Mononuclear cell (primary cell): ENCODE measurements at regions not wholly inside any gene's neighbourhood (a gene's known extent, or its start where the extent isn't known, plus 50 kb on each side); places are given as distances from the start of the nearest gene placed in this dataset.

ENCODE experiments used
- H3K27me3 ChIP-seq: 2 replicates; pipeline ENCODE4 v1.6.0; 2011; ENCODE audit warnings: low read length, control low read depth; ENCODE audit not compliant: insufficient read depth
- H3K4me1 ChIP-seq: 2 replicates; pipeline ENCODE4 v1.5.1; 2011; ENCODE audit warnings: mild to moderate bottlenecking, low read length, control low read depth; ENCODE audit not compliant: insufficient read depth
- H3K4me3 ChIP-seq: 2 replicates; pipeline ENCODE4 v1.5.1; 2011; ENCODE audit warnings: mild to moderate bottlenecking, low read length, moderate library complexity
- H3K9me3 ChIP-seq: 2 replicates; pipeline ENCODE4 v1.5.1; 2011; ENCODE audit warnings: low read depth, mild to moderate bottlenecking, control low read depth, low read length

GRCh38 chr3:182220471-182220870 lies 508.7 kb downstream of the SOX2 start:
- no peaks in the 10 kb centered on the region for H3K4me1 ChIP-seq
- H3K27me3 ChIP-seq, result no peaks in the 10 kb centered on the region
- H3K4me3 ChIP-seq, result no peak overlapping the region
- H3K9me3 ChIP-seq, result no peaks in the 10 kb centered on the region

DNA sequence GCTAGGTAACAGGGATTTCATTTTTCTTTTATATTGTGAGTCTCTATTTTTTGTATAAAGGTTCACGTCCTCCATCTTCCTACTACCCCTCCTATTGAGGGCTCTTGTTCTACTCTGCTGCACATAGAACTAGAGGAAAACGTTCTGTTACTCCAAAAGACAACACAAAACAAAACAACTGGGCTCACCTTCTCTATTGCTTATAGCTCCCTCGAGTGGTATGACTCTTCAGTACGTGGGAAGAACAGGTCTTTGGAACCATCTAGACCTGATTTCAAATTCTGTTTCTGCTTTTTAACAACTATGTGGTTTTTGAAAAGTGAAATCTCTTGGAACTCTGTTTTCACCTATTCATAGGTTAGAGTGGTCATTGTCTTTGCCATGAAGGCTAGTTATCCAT lies 515.3 kb downstream of the SOX2 start:
- no peaks in the 10 kb centered on the region for H3K4me1 ChIP-seq
- H3K27me3 ChIP-seq, result no peaks in the 10 kb centered on the region
- no peak overlapping the region for H3K4me3 ChIP-seq
- H3K9me3 ChIP-seq, result no peaks in the 10 kb centered on the region

DNA sequence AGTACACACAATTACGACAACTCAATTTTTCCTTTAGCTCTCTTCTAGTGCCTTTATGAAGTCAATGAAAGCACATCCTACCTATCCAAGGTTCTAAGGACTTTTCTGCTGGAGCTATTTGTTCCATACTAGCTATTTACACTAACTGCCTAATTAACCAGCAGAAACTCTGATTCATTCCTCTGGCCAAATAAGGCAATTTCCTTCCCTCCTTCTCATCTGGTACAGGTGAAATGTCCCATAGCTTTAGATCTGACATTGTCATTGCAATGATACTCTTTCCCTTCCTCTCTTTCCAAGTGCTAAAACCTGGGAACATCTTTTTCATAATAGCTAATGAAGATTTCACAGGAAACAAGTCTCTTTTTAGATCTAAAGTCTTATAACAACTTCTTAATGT lies 521.7 kb downstream of the SOX2 start:
- no peaks in the 10 kb centered on the region for H3K4me1 ChIP-seq
- no peak overlapping the region for H3K4me3 ChIP-seq
- no peaks in the 10 kb centered on the region for H3K9me3 ChIP-seq
- H3K27me3 ChIP-seq, result no peaks in the 10 kb centered on the region

- H3K4me3 ChIP-seq, result no peak overlapping the region
- H3K4me1 ChIP-seq, result no peaks in the 10 kb centered on the region
- H3K9me3 ChIP-seq, result no peaks in the 10 kb centered on the region
- H3K27me3 ChIP-seq, result no peaks in the 10 kb centered on the region
These were observed 522.2 kb downstream of the SOX2 start for GRCh38 chr3:182233957-182234356.

DNA sequence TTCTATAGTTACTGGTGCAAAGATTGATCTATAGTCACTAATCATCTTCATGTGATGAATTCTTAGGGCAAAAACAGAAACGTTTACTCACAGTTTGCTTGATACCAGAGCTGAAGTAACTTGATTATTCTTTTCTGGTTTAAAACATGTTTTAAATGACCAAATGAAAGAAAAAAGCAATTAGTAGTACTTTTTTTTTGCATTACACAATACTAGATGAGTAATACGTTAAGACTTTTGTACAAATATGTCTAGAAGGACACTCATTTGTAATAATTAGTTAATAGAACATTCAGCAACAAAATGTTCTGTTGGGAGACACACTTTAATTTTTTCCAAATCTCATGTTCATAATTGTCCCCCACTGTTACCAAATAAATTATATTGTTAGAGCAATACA lies 523.2 kb downstream of the SOX2 start:
- no peaks in the 10 kb centered on the region for H3K9me3 ChIP-seq
- no peaks in the 10 kb centered on the region for H3K27me3 ChIP-seq
- H3K4me3 ChIP-seq, result no peak overlapping the region
- no peaks in the 10 kb centered on the region for H3K4me1 ChIP-seq

- H3K27me3 ChIP-seq, result no peaks in the 10 kb centered on the region
- H3K4me1 ChIP-seq, result no peaks in the 10 kb centered on the region
- no peak overlapping the region for H3K4me3 ChIP-seq
- no peaks in the 10 kb centered on the region for H3K9me3 ChIP-seq
These were observed 523.8 kb downstream of the SOX2 start for GRCh38 chr3:182235504-182235903.

DNA sequence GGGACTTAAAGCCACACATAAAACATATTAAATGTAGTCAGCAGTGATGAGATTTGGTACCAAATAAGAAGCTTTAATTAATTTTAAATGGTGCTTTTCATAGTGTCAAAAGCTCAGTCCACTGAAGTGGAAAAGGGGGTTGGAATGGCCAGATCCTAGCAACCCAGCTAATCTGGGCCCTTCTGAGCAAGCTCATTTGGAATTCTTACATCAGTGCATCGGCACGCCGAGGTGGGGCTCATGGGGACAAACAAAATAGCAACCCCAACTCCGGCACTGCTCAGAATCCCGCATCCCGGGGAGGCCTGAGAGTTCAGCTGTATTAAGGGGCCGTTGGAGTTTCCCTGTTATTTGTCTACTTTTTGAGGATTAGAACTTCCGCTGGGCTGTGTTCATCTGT lies 526.4 kb downstream of the SOX2 start:
- Histone ChIP-seq H3K9me3 (no peaks in the 10 kb centered on the region), H3K4me1 (no peaks in the 10 kb centered on the region), H3K27me3 (no peaks in the 10 kb centered on the region), H3K4me3 (no peak overlapping the region)

- Histone ChIP-seq H3K9me3 (no peaks in the 10 kb centered on the region), H3K27me3 (no peaks in the 10 kb centered on the region), H3K4me1 (no peaks in the 10 kb centered on the region), H3K4me3 (no peak overlapping the region)
These were observed 527.6 kb downstream of the SOX2 start for GRCh38 chr3:182239316-182239715.

DNA sequence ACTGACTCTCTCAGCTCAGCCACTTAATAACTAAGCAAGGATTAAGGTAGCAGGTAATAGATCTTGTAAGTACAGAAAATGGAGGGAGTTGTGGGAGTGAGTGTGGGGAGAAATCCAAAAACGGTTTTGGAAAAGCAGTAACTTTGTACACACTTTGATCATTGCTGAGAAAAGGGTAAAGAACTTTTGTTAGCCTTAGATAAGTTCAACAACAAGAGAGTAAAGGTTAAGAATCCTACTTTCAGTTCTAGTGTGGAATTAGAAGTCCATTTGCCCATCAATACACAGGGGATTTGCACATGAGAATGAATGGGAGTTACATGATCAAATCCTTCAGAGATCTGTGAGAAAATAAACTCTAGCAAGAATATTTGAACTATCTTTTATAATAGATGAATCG lies 528.7 kb downstream of the SOX2 start:
- Histone ChIP-seq H3K4me3 (no peak overlapping the region), H3K27me3 (no peaks in the 10 kb centered on the region), H3K9me3 (no peaks in the 10 kb centered on the region), H3K4me1 (no peaks in the 10 kb centered on the region)

DNA sequence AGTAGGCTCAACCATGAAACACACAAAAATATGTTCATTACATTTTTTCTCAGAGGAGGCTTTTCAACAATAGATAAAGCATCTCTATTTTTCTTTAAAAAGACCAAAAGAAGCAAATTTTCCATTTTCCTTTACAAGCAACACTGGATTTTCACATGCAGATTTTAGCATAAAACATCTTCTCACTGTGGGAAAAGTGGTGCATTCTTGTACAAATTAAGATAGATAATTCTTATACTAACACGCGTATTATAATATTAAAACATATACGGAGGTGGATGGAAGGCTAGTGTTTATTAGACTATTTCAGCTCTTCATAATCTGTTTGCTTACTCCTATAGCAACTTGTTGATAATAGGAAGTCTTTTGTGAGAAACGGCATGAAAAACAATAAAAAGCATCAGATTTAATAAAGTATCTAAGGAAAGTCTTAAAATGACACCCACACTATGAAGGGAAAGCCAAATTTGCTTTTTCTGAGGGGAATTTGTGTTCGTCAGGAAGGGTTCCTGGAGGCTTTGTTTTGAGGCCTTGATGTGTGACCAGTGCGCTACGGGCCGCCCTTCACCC lies 529.6 kb downstream of the SOX2 start:
- Histone ChIP-seq H3K27me3 (no peaks in the 10 kb centered on the region), H3K9me3 (no peaks in the 10 kb centered on the region), H3K4me1 (no peaks in the 10 kb centered on the region), H3K4me3 (no peak overlapping the region)

GRCh38 chr3:182241766-182242488 lies 530.2 kb downstream of the SOX2 start:
- Histone ChIP-seq H3K4me3 (no peak overlapping the region), H3K9me3 (no peaks in the 10 kb centered on the region), H3K27me3 (no peaks in the 10 kb centered on the region), H3K4me1 (no peaks in the 10 kb centered on the region)

DNA sequence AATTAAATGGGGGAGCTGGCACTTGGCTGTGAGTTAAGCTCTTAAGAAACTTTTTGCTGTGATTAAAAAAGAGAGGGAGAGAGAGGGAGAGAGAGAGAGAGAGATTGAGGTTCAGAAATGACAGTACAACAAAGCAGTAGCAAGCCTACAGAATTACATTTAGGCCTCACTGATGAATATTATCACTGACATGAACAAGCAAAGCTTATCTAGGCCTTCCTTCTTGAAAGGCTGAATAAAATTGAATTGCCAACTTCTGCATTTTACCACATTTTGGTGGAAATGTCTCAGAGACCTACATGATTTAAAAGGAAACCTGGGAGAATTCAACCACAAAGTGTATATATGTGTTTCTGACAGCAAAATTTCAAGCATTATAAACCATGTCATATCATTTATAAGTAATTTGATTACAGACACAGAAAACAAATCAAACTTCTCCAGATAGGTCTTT lies 530.8 kb downstream of the SOX2 start:
- no peaks in the 10 kb centered on the region for H3K27me3 ChIP-seq
- H3K9me3 ChIP-seq, result no peaks in the 10 kb centered on the region
- H3K4me3 ChIP-seq, result no peak overlapping the region
- H3K4me1 ChIP-seq, result no peaks in the 10 kb centered on the region

DNA sequence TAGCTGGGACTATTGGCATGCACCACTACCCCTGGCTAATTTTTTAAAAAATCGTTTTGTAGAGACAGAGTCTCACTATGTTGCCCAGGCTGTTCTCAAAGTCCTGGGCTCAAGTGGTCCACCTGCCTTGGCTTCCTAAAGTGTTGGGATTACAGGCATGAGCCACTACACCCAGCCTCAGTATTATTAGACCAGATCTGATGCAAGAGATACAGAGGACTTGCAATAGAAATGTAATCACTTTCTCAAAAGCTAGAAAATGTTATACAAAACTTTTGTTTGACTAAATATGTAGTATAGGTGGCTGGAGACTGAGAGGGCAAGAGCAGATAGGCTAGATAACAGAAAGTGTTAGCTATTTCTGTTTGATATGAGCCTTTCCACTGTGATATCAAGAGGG lies 531.9 kb downstream of the SOX2 start:
- Histone ChIP-seq H3K4me1 (no peaks in the 10 kb centered on the region), H3K27me3 (no peaks in the 10 kb centered on the region), H3K9me3 (no peaks in the 10 kb centered on the region), H3K4me3 (no peak overlapping the region)

DNA sequence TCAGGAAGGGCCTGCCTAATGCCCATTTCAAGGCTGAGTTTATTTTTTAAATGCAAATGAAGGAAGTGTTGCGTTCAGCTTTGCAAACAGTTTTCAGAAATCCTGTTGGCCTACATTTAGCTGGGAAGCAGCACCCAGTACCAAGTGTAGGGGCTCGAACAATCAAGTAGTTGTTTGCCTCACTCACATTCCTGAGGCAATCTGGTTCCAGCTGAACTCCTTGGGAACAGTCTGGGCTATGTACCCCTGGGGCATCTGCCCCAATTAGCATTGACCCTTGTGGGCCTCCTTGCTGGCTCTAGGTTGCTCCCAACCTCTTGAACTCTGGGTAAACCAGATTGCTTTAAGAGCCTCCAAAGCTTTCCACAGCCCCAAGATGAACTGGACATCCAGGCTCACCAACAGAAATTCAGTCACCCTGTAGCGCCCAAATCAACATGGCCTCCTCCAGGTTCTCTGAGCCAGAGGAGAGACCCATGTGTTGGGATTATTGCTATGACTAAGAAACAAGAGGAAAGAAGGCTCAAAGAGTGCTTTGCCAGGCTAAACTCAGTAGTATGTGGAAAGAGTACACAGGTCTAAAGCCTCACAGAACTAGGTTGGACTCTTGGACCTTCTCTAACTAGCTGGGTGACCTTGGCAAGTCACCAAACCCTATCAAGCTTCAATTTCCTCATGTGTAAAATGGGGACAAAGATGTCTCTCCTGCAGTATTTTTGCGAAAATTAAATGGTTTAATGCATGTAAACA lies 532.7 kb downstream of the SOX2 start:
- no peaks in the 10 kb centered on the region for H3K4me1 ChIP-seq
- H3K9me3 ChIP-seq, result no peaks in the 10 kb centered on the region
- no peaks in the 10 kb centered on the region for H3K27me3 ChIP-seq
- H3K4me3 ChIP-seq, result no peak overlapping the region

GRCh38 chr3:182245059-182245458 lies 533.3 kb downstream of the SOX2 start:
- Histone ChIP-seq H3K4me3 (no peak overlapping the region), H3K9me3 (no peaks in the 10 kb centered on the region), H3K27me3 (no peaks in the 10 kb centered on the region), H3K4me1 (no peaks in the 10 kb centered on the region)
